ENCODE measurements at regions not wholly inside any gene's neighbourhood (a gene's known extent, or its start where the extent isn't known, plus 50 kb on each side); places are given as distances from the start of the nearest gene placed in this dataset.
"Not testable (repeated sequence)": the region's sequence is repeated elsewhere in the genome, so short reads cannot be mapped to it uniquely, and the experiment has no call there.

GRCh38 chr15:53116169-53116568, 326.0 kb upstream of the ONECUT1 start:
- no peak for DNase-seq

- DNase-seq: no peak
Observed at GRCh38 chr15:53115563-53115962, 325.4 kb upstream of the ONECUT1 start.

GRCh38 chr15:53114960-53115359, 324.8 kb upstream of the ONECUT1 start:
- DNase-seq: no peak

GRCh38 chr15:53110999-53111398, 320.9 kb upstream of the ONECUT1 start:
- DNase-seq: no peak

GRCh38 chr15:53108319-53108718, 318.2 kb upstream of the ONECUT1 start:
- DNase-seq: no peak

- DNase-seq: no peak
Observed at GRCh38 chr15:53107855-53108254, 317.7 kb upstream of the ONECUT1 start.

- no peak for DNase-seq
Observed at GRCh38 chr15:53106505-53107286, 316.6 kb upstream of the ONECUT1 start.

- DNase-seq: no peak
Observed at GRCh38 chr15:53102483-53102882, 312.3 kb upstream of the ONECUT1 start.

- DNase-seq: no peak
Observed at GRCh38 chr15:53080484-53080883, 290.3 kb upstream of the ONECUT1 start.

- no peak for DNase-seq
Observed at GRCh38 chr15:53074221-53074620, 284.1 kb upstream of the ONECUT1 start.

GRCh38 chr15:53072077-53072476, 281.9 kb upstream of the ONECUT1 start:
- no peak for DNase-seq

GRCh38 chr15:53068636-53069035, 278.5 kb upstream of the ONECUT1 start:
- DNase-seq: no peak

GRCh38 chr15:53059273-53060043, 269.3 kb upstream of the ONECUT1 start:
- DNase-seq: no peak

- no peak for DNase-seq
Observed at GRCh38 chr15:53046153-53046790, 256.1 kb upstream of the ONECUT1 start.

- no peak for DNase-seq
Observed at GRCh38 chr15:53038655-53038941, 248.5 kb upstream of the ONECUT1 start.

GRCh38 chr15:53037904-53038654, 247.9 kb upstream of the ONECUT1 start:
- DNase-seq: no peak

- DNase-seq: no peak
Observed at GRCh38 chr15:53036641-53037040, 246.5 kb upstream of the ONECUT1 start.

- no peak for DNase-seq
Observed at GRCh38 chr15:53034767-53035245, 244.7 kb upstream of the ONECUT1 start.

- DNase-seq: no peak
Observed at GRCh38 chr15:53033709-53034108, 243.6 kb upstream of the ONECUT1 start.

- no peak for DNase-seq
Observed at GRCh38 chr15:53031469-53031868, 241.3 kb upstream of the ONECUT1 start.

- DNase-seq: no peak
Observed at GRCh38 chr15:53022788-53023187, 232.7 kb upstream of the ONECUT1 start.

GRCh38 chr15:53013329-53013728, 223.2 kb upstream of the ONECUT1 start:
- DNase-seq: no peak

- DNase-seq: not testable (repeated sequence)
Observed at GRCh38 chr15:53011779-53012178, 221.6 kb upstream of the ONECUT1 start.

Measured in midbrain (tissue), 1 donor.